ENCODE measurements at regions not wholly inside any gene's neighbourhood (a gene's known extent, or its start where the extent isn't known, plus 50 kb on each side); places are given as distances from the start of the nearest gene placed in this dataset.

DNA sequence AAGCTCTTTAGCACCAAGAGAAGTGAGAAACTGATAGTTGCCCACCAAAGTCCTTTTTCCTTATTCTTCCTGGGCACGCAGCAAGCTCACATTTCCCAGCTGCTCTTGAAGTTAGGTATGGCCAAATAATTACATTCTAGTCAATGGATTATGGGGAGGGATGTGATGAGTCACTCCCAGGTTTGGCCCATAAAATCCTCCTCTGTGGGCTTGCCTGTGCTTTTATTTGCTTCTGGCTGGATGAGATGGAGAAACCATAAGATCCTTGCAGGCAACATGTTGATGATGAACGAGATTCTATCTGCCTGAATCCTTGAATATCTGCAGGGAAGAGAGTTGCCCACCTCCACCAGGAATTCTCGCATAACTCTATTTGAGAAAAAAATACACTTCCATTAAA lies 568.3 kb upstream of the SALL1 start:
- Mint-ChIP-seq H3K4me1 (ENCODE audit: low read depth) (peaks cover 20% of the 10 kb centered on the region), H3K4me3 (ENCODE audit: low read depth) (no peak overlapping the region), H3K27me3 (peaks cover 2% of the 10 kb centered on the region), H3K36me3 (ENCODE audit: insufficient read depth) (no peaks in the 10 kb centered on the region), H3K27ac (no peak overlapping the region), H3K9me3 (ENCODE audit: low read depth) (no peaks in the 10 kb centered on the region)
- no peak for TF ChIP-seq CTCF (IDR thresholded peaks at IDR 0.05; ENCODE audit: unreplicated experiment)
- no peak for DNase-seq (ENCODE audit: low spot score, unreplicated experiment)

DNA sequence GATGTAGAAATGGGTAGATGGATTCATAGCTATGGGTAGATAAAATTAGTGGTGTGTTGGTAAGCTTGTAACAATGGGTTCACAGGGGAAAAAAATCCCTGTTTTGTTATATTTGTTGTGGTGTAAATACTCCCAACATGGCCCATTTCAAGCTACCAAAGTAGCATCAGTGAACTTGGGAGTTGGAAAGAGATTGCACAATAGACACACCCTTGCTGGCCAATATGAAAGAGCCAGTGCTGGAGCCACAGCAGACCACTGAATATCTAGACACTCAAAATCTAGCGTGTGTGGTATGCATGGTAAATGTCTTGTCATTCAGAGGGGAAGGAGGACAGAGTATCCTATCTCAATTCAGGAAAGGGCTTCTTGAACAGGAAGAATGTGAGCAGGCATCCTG lies 565.1 kb upstream of the SALL1 start:
- Mint-ChIP-seq H3K4me1 (ENCODE audit: low read depth) (peaks cover 3% of the 10 kb centered on the region), H3K4me3 (ENCODE audit: low read depth) (no peak overlapping the region), H3K9me3 (ENCODE audit: low read depth) (no peaks in the 10 kb centered on the region), H3K36me3 (ENCODE audit: insufficient read depth) (no peaks in the 10 kb centered on the region), H3K27ac (no peak overlapping the region), H3K27me3 (peaks cover 2% of the 10 kb centered on the region)
- TF ChIP-seq CTCF (IDR thresholded peaks at IDR 0.05; ENCODE audit: unreplicated experiment) = no peak
- DNase-seq (ENCODE audit: low spot score, unreplicated experiment) = no peak

DNA sequence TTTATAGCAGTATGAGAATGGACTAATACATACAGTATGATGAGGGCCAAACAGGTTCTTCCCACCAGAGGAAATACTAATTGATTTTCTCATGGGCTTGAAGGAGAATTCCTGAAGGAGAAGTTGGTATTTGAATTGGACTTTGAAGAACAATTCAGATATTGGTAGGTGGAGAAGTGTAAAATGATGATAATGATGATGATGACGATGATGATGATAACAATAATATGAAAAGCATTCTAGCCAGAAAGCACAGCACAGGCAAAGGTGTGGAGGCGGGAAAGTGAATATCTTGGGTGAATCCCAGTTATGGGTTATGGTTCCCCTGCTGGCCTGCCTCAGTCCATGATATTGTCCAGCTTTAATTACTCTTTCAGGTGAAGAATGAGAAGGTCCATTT lies 562.4 kb upstream of the SALL1 start:
- H3K36me3 Mint-ChIP-seq (ENCODE audit: insufficient read depth) = no peaks in the 10 kb centered on the region
- TF ChIP-seq CTCF (IDR thresholded peaks at IDR 0.05; ENCODE audit: unreplicated experiment) = no peak

DNA sequence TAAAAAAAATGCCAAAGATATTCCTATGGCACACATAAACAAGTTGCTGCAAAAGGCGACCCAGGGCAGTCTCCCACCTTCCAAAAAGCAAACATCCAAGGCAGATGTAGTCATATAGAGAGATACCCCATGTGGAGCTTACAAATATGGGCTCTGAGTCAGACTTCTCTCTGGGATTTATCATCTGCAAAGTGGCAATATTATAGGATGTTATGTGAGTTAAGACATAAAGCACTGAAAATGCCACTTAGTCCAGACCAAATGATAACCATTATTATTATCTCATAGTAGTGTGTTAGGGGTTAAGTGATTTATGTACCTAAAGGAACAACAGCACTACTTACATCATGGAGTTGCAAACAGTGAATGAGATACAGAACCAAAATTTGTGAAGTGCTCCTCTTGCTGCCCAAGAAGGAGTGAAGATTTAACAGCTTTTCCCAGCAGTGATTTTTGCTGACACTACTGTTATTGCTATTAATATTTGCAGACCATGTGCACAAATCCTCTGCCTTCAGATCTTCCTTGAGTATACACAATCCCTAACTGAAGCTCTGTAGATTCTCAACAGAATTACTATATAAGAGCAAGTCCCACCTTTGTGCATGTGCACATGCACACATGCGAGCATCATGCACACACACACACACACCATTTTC lies 560.0 kb upstream of the SALL1 start:
- H3K4me3 Mint-ChIP-seq (ENCODE audit: low read depth) = no peak overlapping the region
- peaks cover 13% of the 10 kb centered on the region for H3K27me3 Mint-ChIP-seq
- peaks cover 3% of the 10 kb centered on the region for H3K4me1 Mint-ChIP-seq (ENCODE audit: low read depth)
- no peak for DNase-seq (ENCODE audit: low spot score, unreplicated experiment)
- no peak for TF ChIP-seq CTCF (IDR thresholded peaks at IDR 0.05; ENCODE audit: unreplicated experiment)
- peaks cover 2% of the 10 kb centered on the region for H3K36me3 Mint-ChIP-seq (ENCODE audit: insufficient read depth)
- H3K27ac Mint-ChIP-seq = no peak overlapping the region
- peaks cover 3% of the 10 kb centered on the region for H3K9me3 Mint-ChIP-seq (ENCODE audit: low read depth)

More for the DNA sequence above, 562.4 kb upstream of the SALL1 start:
- no peaks in the 10 kb centered on the region for H3K9me3 Mint-ChIP-seq (ENCODE audit: low read depth)
- H3K4me1 Mint-ChIP-seq (ENCODE audit: low read depth) = peaks cover 3% of the 10 kb centered on the region
- no peak for DNase-seq (ENCODE audit: low spot score, unreplicated experiment)
- H3K4me3 Mint-ChIP-seq (ENCODE audit: low read depth) = no peak overlapping the region
- no peak overlapping the region for H3K27ac Mint-ChIP-seq
- peaks cover 6% of the 10 kb centered on the region for H3K27me3 Mint-ChIP-seq

DNA sequence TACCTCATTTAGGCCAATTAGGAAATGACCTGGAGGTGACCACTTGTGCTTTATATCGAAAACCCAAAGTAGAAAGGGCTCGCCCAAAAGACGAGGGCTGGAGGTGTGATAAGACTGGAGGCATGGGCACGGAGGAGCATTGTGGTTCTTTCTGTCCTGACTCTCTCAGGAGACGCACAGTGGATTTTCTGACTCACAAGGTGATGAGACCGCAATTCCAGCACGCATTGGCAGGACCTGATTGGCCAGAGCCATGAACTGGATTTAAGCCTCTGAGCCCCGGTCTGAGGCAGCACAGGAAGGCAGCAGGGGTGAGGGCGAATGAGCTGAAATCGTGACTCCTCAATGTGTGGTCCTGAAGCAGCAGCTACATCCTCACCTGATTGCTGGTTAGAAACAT lies 559.1 kb upstream of the SALL1 start:
- Mint-ChIP-seq H3K27ac (no peak overlapping the region), H3K4me1 (ENCODE audit: low read depth) (peaks cover 3% of the 10 kb centered on the region), H3K27me3 (peaks cover 13% of the 10 kb centered on the region), H3K4me3 (ENCODE audit: low read depth) (no peak overlapping the region), H3K36me3 (ENCODE audit: insufficient read depth) (peaks cover 2% of the 10 kb centered on the region), H3K9me3 (ENCODE audit: low read depth) (peaks cover 3% of the 10 kb centered on the region)
- DNase-seq (ENCODE audit: low spot score, unreplicated experiment) = no peak
- no peak for TF ChIP-seq CTCF (IDR thresholded peaks at IDR 0.05; ENCODE audit: unreplicated experiment)
